Peyer's patch (tissue), 4 donors: ENCODE measurements at regions not wholly inside any gene's neighbourhood (a gene's known extent, or its start where the extent isn't known, plus 50 kb on each side); places are given as distances from the start of the nearest gene placed in this dataset.

Experiments
- POLR2A ChIP-seq, 2 donors: fragments of 450-650 bp; IDR thresholded peaks; one replicate each; pipeline ENCODE4 v1.5.1; 2017; ENCODE audit warnings: antibody characterized with exemption in 2 of 2, mild to moderate bottlenecking in 2 of 2, moderate library complexity in 2 of 2
- TF ChIP-seq, protein P1 (sequence below), 6 experiments: fragments of 450-650 bp in 4 of 6; fragments of 200-600 bp in 2 of 6; sonication (generic) in 1 of 6; IDR thresholded peaks; one replicate each; pipeline ENCODE4 v1.5.1; 2017 to 2019; ENCODE audit warnings: antibody characterized with exemption in 6 of 6, mild to moderate bottlenecking in 3 of 6, moderate library complexity in 1 of 6

DNA sequence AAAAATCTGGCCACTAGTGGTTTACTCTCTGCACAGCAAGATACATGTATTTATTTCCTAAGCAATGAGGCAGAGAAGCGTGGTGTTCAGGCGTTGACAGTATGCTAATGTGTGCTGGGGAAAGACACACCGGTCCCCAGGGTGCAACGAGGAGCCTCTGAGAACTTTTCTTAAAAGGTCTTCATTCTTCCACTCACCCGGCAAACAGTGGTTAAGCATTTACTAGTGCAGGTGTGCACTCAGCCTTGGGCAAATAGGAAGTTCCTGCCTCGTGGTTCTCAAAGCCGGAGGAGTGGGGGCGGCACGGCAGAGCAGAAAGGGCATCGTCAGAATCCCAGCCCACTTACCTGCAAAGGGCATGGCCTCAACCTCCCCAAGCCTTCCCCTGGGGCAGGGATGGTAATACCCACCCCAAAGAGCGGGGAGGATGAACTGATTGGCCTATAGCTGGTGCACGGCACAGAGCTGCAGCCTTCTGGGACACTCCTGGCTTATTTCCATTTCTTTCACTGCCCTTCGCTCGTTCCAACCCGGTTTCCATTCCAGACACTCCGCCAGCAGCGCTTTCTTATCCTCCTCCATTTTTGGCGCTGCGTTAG lies 184.3 kb upstream of the CTBP2 start:
- TF ChIP-seq, protein P1, sequence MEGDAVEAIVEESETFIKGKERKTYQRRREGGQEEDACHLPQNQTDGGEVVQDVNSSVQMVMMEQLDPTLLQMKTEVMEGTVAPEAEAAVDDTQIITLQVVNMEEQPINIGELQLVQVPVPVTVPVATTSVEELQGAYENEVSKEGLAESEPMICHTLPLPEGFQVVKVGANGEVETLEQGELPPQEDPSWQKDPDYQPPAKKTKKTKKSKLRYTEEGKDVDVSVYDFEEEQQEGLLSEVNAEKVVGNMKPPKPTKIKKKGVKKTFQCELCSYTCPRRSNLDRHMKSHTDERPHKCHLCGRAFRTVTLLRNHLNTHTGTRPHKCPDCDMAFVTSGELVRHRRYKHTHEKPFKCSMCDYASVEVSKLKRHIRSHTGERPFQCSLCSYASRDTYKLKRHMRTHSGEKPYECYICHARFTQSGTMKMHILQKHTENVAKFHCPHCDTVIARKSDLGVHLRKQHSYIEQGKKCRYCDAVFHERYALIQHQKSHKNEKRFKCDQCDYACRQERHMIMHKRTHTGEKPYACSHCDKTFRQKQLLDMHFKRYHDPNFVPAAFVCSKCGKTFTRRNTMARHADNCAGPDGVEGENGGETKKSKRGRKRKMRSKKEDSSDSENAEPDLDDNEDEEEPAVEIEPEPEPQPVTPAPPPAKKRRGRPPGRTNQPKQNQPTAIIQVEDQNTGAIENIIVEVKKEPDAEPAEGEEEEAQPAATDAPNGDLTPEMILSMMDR (IDR thresholded peaks at IDR 0.05) = no peak
- no peak for TF ChIP-seq POLR2A (IDR thresholded peaks at IDR 0.05)
